ENCODE measurements at regions not wholly inside any gene's neighbourhood (a gene's known extent, or its start where the extent isn't known, plus 50 kb on each side); places are given as distances from the start of the nearest gene placed in this dataset.

DNA sequence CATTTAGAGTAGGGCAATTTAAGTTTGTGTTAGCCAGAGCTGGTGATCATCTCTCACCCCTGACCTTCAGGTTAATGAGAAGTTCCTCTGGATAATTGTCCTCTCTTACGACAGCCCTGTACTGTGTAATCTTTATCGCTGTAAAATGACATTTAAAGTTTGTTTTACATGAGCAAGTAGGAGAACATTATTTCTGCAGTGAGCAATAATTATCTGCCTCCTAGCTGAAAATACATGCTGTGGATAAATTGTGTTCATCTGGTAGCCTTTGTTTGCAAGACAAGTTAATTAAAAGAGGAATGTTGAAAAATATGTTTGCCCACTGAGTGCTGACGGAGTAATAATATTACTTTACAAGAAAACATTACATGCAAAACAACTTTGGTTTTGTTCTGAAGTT is 1083.8 kb upstream of the NUDT12 start:
- Mint-ChIP-seq H3K36me3 (ENCODE audit: low read depth) (no peaks in the 10 kb centered on the region), H3K4me3 (no peak overlapping the region), H3K4me1 (ENCODE audit: low read depth) (no peaks in the 10 kb centered on the region), H3K27me3 (no peaks in the 10 kb centered on the region), H3K27ac (no peak overlapping the region), H3K9me3 (peaks cover 8% of the 10 kb centered on the region)
- intact Hi-C loops (cut with micrococcal nuclease): no loop called here

DNA sequence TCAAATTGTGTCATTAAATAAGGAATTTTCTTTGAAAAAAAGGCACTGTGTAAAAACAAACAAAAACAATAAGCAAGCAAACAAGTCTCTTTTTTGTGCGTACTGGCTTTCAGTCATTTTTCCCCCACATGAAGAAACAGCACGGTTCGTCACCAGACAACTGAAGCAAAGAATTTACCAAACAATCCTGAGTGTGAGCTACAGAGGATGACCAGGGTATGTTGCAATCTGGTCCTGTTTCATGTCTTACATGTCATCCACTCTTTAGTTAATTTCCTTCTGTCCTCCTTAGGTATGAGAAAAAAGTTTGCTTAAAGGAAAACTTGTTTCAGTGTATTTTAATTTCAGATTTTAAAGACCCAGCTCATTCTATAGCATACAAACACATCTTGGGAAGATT is 1080.7 kb upstream of the NUDT12 start:
- H3K36me3 Mint-ChIP-seq (ENCODE audit: low read depth): no peaks in the 10 kb centered on the region
- H3K9me3 Mint-ChIP-seq: no peaks in the 10 kb centered on the region
- no peak overlapping the region for H3K27ac Mint-ChIP-seq
- H3K4me3 Mint-ChIP-seq: no peak overlapping the region
- H3K27me3 Mint-ChIP-seq: no peaks in the 10 kb centered on the region
- intact Hi-C loops (cut with micrococcal nuclease): no loop called here
- H3K4me1 Mint-ChIP-seq (ENCODE audit: low read depth): no peaks in the 10 kb centered on the region

DNA sequence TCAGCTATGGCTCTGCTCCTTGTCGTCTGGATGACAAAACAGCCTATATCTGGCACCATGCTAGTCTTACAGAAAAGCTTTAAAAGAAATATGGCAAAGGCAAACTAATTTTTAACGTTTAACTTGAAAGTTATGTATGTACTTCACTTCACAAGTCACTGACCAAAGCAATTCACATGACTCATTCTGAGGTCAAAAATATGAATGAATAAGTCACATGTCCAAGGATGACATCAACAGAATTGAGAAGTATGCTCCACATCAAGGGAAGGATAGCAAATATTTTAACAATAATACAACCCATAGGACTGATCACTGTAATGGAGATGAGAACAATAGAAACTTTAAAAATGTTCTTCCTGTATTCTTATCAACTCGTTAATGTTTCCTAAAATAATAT is 1072.6 kb upstream of the NUDT12 start:
- no peaks in the 10 kb centered on the region for H3K9me3 Mint-ChIP-seq
- no peaks in the 10 kb centered on the region for H3K36me3 Mint-ChIP-seq (ENCODE audit: low read depth)
- H3K27ac Mint-ChIP-seq: no peak overlapping the region
- no peak overlapping the region for H3K4me3 Mint-ChIP-seq
- intact Hi-C loops (cut with micrococcal nuclease): no loop called here
- no peaks in the 10 kb centered on the region for H3K4me1 Mint-ChIP-seq (ENCODE audit: low read depth)
- H3K27me3 Mint-ChIP-seq: no peaks in the 10 kb centered on the region

DNA sequence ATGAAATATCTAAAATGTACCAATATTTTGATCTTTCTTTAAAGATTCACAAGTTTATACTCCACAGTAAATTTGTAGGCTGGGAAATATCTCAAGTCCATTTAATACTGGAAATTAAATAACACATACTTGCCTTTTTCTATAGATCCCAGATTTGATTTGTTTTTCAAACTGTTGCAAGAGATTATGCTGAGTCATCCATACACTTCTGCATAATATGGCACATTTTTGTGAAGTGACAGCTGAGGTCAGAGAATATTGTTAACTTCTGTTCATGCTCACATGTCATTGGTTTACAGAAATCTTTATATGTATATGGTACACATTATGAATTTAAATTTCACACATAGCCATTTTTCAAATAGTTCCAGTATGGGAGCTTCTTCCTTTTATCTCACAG is 1066.3 kb upstream of the NUDT12 start:
- H3K36me3 Mint-ChIP-seq (ENCODE audit: low read depth): no peaks in the 10 kb centered on the region
- peaks cover 15% of the 10 kb centered on the region for H3K9me3 Mint-ChIP-seq
- no peaks in the 10 kb centered on the region for H3K27me3 Mint-ChIP-seq
- no peak overlapping the region for H3K4me3 Mint-ChIP-seq
- intact Hi-C loops (cut with micrococcal nuclease): no loop called here
- H3K4me1 Mint-ChIP-seq (ENCODE audit: low read depth): no peaks in the 10 kb centered on the region
- no peak overlapping the region for H3K27ac Mint-ChIP-seq

DNA sequence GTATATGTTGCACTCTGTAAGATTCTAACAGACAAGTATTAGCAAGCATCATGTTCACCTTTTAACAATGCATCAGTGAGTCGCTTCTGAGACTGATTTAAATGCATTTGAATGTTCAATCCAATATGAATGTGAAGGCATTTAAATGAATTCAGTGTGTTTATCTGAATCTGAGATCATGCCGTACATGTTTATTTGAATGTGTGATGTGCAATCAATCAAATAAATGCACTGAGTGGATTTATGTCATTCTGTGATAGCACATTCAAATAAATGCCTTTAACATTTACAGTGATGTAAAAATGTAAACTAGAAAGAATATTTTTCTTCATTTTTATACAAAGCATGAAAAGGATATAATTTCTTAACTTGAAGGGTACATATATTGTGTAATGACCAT is 1063.5 kb upstream of the NUDT12 start:
- Mint-ChIP-seq H3K4me3 (no peak overlapping the region), H3K4me1 (ENCODE audit: low read depth) (no peaks in the 10 kb centered on the region), H3K9me3 (peaks cover 15% of the 10 kb centered on the region), H3K27me3 (no peaks in the 10 kb centered on the region), H3K36me3 (ENCODE audit: low read depth) (no peaks in the 10 kb centered on the region), H3K27ac (no peak overlapping the region)
- intact Hi-C loops (cut with micrococcal nuclease): no loop called here

DNA sequence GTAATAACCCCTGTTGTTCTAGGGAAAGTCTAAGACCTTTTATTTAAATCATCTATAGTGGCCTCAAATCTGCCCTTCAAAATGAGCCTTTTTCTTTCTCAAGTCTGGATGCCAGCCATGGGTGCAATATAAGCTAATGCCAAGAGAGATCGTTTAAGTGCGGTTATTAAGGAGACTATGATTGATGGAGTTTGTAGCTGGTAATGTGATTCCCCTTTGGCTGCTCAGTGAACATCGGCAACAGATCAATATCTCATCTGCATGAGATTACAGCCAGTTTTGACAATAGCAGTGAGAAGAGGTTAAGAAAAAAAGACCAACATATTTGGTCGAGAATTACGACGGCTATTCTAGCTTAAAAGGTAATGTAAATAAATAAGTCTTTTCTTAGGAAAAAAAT is 1049.4 kb upstream of the NUDT12 start:
- H3K27me3 Mint-ChIP-seq: no peaks in the 10 kb centered on the region
- H3K4me3 Mint-ChIP-seq: no peak overlapping the region
- peaks cover 8% of the 10 kb centered on the region for H3K9me3 Mint-ChIP-seq
- intact Hi-C loops (cut with micrococcal nuclease): no loop called here
- H3K27ac Mint-ChIP-seq: no peak overlapping the region
- no peaks in the 10 kb centered on the region for H3K36me3 Mint-ChIP-seq (ENCODE audit: low read depth)
- H3K4me1 Mint-ChIP-seq (ENCODE audit: low read depth): no peaks in the 10 kb centered on the region

DNA sequence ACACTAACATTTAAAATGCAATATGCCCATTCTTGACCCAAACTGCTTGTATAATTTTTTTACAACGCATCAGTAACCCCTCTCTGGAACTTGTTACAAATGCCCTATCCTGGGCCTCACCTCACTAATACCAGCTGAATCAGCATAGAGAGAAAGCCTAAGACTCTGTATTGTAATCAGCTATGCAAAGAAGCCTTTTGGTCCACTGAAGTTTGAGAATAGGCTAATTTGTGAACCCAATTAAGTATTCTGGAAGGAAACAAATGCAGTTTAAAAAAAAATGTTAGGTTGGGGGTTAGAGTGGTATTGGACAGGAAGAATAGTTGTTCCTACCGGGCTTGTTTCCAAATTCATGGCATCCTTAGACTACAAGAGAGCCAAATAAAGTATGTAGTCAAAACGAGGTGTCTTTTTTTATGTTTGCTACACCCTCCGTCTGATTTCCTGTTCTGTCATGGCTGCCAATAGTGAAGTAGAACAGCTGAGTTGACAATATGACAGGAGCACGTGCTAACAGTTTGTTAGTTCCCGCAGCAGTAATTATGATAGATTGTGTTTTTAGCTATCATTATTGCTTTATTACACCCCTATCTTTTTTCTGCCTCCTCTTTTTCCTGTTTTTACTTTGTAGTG is 1048.7 kb upstream of the NUDT12 start:
- Mint-ChIP-seq H3K9me3 (peaks cover 8% of the 10 kb centered on the region), H3K4me1 (ENCODE audit: low read depth) (no peaks in the 10 kb centered on the region), H3K27me3 (no peaks in the 10 kb centered on the region), H3K36me3 (ENCODE audit: low read depth) (no peaks in the 10 kb centered on the region), H3K4me3 (no peak overlapping the region), H3K27ac (no peak overlapping the region)
- intact Hi-C loops (cut with micrococcal nuclease): no loop called here

DNA sequence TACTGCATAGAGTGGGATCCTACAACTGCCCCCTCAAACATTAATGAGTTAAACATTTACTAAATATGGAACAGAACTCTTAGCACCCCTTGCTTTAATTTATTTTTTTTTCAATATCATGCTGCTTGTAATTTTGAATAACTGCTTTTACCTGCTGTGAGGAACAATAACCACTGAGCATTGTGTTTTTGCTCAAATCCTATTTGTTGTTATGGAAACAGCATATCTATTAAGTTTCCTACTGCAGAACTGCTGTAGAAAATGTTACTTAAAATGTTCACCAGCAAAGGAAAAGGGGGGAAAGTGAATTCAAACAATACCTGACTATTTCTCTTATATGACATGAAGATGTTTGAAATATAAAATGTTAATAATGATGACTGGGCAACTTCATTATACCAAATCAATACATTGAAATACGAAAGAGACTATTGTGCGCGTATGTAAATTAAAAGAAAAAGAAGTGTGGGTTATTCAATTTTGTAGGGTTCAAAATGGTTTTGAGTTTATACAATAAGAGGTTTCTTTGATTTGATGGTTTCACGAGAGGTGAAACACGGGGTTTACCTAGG is 1043.8 kb upstream of the NUDT12 start:
- Mint-ChIP-seq H3K4me1 (ENCODE audit: low read depth) (no peaks in the 10 kb centered on the region), H3K36me3 (ENCODE audit: low read depth) (no peaks in the 10 kb centered on the region), H3K4me3 (no peak overlapping the region), H3K9me3 (peaks cover 10% of the 10 kb centered on the region), H3K27me3 (no peaks in the 10 kb centered on the region), H3K27ac (no peak overlapping the region)
- intact Hi-C loops (cut with micrococcal nuclease): no loop called here

DNA sequence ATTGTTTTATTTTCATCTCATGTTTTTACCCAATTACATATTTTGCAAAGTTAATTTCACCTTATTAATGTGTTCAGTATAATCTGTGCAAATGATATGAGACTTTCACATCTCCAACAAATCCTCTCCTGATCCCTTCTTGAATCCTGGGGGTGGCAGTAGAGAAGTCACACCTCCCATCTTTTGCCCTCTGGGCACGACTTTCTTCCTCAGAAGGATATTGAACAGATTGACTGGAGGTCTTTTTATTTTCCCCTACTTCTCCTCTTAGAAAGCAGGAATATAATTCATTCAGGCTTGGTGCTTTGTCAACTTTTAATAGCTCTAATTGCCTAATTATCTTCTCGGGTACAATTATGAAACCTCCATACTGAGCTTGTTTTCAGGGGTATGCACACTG is 1037.1 kb upstream of the NUDT12 start:
- intact Hi-C loops (cut with micrococcal nuclease): no loop called here
- H3K4me1 Mint-ChIP-seq (ENCODE audit: low read depth): no peaks in the 10 kb centered on the region
- no peaks in the 10 kb centered on the region for H3K27me3 Mint-ChIP-seq
- H3K36me3 Mint-ChIP-seq (ENCODE audit: low read depth): no peaks in the 10 kb centered on the region
- H3K9me3 Mint-ChIP-seq: peaks cover 10% of the 10 kb centered on the region
- no peak overlapping the region for H3K27ac Mint-ChIP-seq
- H3K4me3 Mint-ChIP-seq: no peak overlapping the region

DNA sequence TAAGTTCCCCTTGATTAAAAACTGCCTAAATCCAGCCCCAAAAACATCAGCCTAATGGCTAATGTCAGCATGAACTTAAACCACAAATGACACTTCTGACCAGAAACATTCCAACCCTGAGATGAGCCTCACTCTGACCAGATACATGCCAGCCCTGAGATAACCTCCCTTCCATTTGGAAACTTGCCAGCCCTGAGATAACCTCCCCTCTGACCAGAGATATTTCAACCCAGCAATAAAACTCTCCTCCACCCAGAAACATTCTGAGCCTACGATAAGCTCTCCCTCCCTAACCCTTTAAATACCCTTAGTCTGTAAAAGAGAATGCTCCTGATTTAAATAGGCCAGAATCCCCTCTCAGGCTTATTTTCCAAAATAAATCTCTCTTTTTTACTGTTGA is 1035.7 kb upstream of the NUDT12 start:
- no peaks in the 10 kb centered on the region for H3K36me3 Mint-ChIP-seq (ENCODE audit: low read depth)
- peaks cover 10% of the 10 kb centered on the region for H3K9me3 Mint-ChIP-seq
- no peak overlapping the region for H3K27ac Mint-ChIP-seq
- no peak overlapping the region for H3K4me3 Mint-ChIP-seq
- H3K27me3 Mint-ChIP-seq: no peaks in the 10 kb centered on the region
- intact Hi-C loops (cut with micrococcal nuclease): no loop called here
- H3K4me1 Mint-ChIP-seq (ENCODE audit: low read depth): no peaks in the 10 kb centered on the region

DNA sequence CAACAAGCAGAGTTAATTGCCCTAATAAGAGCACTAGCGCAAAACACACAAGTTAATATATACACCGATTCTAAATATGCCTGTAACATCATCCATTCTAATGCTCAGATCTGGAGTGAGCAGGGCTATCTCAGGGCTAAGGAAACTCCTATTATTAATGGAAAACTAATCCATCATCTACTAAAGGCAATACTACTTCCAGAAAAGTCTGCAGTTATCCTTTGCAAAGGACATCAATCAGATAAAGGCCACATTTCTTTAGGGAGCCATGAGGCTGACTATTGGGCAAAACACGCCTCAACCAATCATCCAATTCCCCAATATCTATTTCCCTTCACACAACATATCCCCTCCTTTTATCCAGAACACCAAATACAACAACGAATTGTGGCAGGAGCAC is 1032.3 kb upstream of the NUDT12 start:
- no peak overlapping the region for H3K27ac Mint-ChIP-seq
- H3K9me3 Mint-ChIP-seq: peaks cover 23% of the 10 kb centered on the region
- H3K4me3 Mint-ChIP-seq: no peak overlapping the region
- intact Hi-C loops (cut with micrococcal nuclease): no loop called here
- H3K4me1 Mint-ChIP-seq (ENCODE audit: low read depth): no peaks in the 10 kb centered on the region
- H3K36me3 Mint-ChIP-seq (ENCODE audit: low read depth): no peaks in the 10 kb centered on the region
- H3K27me3 Mint-ChIP-seq: no peaks in the 10 kb centered on the region

DNA sequence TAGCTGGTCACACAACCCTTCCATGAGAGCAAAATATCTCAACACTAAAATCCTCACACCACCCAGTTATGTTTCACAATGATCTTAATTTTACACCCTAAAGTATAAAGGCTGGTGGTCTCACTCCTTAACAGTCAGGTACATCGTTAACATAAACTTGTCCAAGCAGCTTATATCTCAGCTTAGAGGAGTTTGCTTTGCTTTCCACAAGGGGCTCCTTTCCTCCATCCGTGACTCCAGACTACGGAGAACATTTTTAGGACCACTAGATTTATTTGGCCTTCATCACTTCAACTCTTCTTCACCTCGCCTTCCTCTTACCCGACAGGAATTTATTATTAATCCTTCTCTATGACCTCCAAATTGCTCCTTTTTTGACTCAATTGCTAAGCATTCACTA is 1014.1 kb upstream of the NUDT12 start:
- Mint-ChIP-seq H3K27me3 (no peaks in the 10 kb centered on the region), H3K9me3 (no peaks in the 10 kb centered on the region), H3K4me3 (no peak overlapping the region), H3K36me3 (ENCODE audit: low read depth) (no peaks in the 10 kb centered on the region), H3K27ac (no peak overlapping the region), H3K4me1 (ENCODE audit: low read depth) (no peaks in the 10 kb centered on the region)
- intact Hi-C loops (cut with micrococcal nuclease): no loop called here

DNA sequence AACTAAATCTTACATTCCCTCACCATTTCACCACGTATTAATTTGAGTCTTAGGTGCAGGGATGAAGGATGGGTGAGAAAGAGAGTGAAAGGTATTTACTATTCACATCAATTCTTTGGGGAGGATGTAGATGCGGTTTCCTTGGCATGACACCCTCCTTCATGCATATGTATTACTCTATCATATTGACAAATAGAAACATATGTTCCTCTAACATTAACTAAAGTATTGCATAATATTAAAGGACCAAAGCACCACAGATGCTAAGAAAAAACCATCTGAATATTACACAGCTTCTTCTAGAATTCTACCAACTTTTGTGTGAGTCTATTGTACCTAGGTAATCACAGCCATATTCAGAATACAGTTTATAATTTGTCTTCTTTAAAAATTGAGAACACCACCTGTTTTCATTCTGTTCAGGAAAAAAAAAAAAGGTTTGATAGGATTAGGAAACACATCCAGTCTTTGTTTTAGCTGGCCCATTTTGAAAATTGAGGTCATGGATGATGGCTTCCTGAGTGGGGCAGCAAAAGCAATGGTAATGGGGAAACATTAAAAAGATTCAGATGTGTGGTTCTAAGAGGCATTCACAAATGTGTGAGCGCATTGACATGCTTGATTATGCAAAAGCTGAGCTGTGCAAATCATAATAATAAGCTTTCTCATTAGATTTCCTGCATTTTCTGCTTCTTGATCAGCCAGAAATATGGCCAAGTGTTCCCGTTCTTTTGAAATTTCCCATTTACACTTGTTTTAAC is 1011.5 kb upstream of the NUDT12 start:
- intact Hi-C loops (cut with micrococcal nuclease): no loop called here
- no peak overlapping the region for H3K27ac Mint-ChIP-seq
- H3K4me1 Mint-ChIP-seq (ENCODE audit: low read depth): no peaks in the 10 kb centered on the region
- H3K27me3 Mint-ChIP-seq: no peaks in the 10 kb centered on the region
- H3K36me3 Mint-ChIP-seq (ENCODE audit: low read depth): no peaks in the 10 kb centered on the region
- H3K4me3 Mint-ChIP-seq: no peak overlapping the region
- H3K9me3 Mint-ChIP-seq: no peaks in the 10 kb centered on the region

DNA sequence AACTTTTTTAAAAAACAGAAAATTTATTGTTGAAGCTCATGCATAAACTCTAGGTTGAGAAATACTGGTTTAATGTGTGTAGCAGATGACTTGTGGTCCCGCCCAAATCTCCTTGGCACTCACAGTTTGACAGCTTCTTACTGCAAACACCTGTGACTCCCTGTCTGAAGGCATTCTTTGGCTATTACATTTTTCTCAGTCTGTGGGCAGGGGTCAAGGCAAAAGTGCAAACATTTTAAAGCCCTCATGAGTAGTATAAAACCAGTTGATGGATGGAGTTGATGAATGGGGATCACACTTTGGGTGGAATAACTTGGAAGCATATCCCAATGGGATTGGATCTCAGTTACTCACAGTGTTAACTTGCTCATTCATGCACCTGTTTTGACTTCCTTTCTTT is 1007.0 kb upstream of the NUDT12 start:
- Mint-ChIP-seq H3K4me3 (no peak overlapping the region), H3K36me3 (ENCODE audit: low read depth) (no peaks in the 10 kb centered on the region), H3K4me1 (ENCODE audit: low read depth) (no peaks in the 10 kb centered on the region), H3K27ac (no peak overlapping the region), H3K9me3 (no peaks in the 10 kb centered on the region), H3K27me3 (no peaks in the 10 kb centered on the region)
- intact Hi-C loops (cut with micrococcal nuclease): no loop called here

DNA sequence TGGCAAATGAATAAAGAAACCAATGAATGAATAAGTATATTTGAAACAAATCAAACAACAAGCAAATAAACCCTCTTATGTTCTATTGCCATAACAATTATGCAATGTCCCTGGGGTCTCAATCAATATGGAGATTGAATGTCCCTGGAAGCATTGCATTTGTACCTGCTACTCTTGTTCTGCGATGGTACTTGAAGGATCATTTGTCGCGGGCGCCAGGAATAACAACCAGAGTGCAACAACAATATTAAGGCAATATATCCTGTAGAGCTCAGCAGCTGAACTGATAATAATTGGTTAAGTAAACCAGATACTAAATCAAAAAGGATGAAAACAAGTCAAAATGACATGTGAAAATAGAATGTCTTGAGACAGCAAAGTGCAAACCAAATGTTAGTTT is 1001.9 kb upstream of the NUDT12 start:
- Mint-ChIP-seq H3K9me3 (peaks cover 6% of the 10 kb centered on the region), H3K27ac (no peak overlapping the region), H3K27me3 (no peaks in the 10 kb centered on the region), H3K4me1 (ENCODE audit: low read depth) (no peaks in the 10 kb centered on the region), H3K36me3 (ENCODE audit: low read depth) (no peaks in the 10 kb centered on the region), H3K4me3 (no peak overlapping the region)
- intact Hi-C loops (cut with micrococcal nuclease): no loop called here
